Stimulated activated CD8-positive, alpha-beta memory T cell treated with anti-CD3 and anti-CD28 coated beads, Interleukin-2, amount 100 ng/mL, for 48 hours (primary cell): ENCODE measurements at regions not wholly inside any gene's neighbourhood (a gene's known extent, or its start where the extent isn't known, plus 50 kb on each side); places are given as distances from the start of the nearest gene placed in this dataset.

ENCODE experiments used
- DNase-seq, 2 donors: peaks; one replicate each; pipeline ENCODE4 v3.0.0-alpha.2; 2020; ENCODE audit warnings: low read depth in 2 of 2

DNA sequence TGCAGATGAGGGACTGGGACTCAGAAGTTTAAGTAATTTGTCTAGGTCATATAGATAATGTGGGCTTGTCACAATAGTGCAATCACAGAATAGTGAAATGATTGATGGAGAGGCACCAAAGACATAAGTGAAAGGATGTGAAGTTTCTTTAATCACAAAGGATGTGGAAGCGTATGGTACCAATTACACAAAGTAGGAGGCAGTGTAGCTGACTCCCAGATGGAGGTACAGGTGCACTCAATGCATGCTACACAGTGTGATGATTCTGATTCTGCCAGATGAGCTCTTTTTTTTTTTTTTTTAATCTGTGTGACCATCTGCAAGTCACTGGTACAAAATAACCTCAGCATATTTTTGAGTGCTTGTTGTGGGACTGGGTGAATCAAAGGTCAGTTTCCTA is 411.3 kb downstream of the SPRY1 start:
- DNase-seq: no peak

DNA sequence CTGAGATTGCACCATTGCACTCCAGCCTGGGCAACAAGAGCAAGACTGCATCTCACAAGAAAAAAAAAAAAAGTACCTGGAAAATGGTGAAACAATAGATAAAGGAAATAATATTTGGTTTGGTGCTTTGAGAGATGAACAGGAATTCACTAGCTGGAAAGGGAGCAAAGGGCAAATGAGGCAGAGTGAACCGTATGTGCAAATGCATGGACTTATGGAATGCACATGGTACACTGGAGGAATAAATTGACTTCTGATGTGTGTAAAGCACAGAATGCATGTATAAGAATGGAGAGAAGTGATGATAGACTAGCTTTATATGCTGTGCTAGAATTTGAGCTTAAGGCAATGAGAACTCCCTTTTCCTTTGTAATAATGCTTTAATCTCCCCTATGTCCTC is 413.3 kb downstream of the SPRY1 start:
- no peak for DNase-seq

DNA sequence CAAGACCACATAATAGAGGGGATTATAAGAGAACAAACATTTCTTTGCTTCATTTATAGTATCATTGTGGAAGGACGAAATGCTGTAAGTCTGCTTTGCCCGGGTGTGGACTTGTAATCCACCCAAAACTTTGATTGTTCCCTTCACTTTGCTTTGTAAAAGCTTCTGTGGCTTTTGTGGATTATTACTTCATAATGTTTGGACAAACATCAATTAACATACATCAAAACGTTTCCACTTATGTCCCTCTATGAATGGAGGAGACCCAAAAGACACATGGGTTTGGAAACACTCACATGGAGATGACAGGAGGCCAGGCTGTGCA is 415.4 kb downstream of the SPRY1 start:
- DNase-seq: no peak

DNA sequence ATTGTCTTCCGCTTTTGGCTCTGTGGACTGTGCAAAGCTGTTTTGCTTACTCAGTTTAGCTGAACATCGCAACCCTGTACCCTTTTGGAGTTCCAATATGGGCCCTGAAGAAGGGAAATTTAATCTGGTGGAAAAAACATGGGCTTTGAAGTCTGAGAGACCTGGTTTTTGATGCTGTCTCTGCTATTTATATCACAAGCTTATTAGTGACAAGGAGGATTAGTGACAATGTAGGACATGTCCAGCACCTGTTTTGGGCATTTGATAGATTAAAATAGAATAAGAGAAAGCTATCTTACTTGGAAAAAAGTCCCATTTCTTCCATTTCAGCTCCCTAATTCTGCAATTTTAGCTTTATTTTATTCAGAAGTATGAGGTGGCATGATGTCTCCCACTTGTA is 417.3 kb downstream of the SPRY1 start:
- DNase-seq: no peak

DNA sequence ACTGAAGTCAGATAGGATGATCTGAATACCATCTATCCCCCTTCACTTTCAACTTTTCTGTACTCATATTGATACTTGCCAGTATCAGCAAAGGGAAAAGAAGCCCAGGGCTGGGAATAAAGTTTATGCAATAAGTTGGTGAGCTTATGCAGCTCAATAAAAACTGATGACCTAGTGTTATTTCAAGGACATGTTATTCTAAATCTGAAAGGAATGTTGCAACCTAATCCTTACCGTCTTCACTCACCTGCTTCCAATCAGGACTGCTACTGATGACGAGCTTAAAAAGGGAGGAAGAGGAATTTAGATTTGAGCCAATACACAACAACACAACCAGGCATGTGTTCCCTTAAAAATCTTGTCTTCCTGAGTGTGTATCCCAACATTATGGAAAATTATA is 419.9 kb downstream of the SPRY1 start:
- no peak for DNase-seq

DNA sequence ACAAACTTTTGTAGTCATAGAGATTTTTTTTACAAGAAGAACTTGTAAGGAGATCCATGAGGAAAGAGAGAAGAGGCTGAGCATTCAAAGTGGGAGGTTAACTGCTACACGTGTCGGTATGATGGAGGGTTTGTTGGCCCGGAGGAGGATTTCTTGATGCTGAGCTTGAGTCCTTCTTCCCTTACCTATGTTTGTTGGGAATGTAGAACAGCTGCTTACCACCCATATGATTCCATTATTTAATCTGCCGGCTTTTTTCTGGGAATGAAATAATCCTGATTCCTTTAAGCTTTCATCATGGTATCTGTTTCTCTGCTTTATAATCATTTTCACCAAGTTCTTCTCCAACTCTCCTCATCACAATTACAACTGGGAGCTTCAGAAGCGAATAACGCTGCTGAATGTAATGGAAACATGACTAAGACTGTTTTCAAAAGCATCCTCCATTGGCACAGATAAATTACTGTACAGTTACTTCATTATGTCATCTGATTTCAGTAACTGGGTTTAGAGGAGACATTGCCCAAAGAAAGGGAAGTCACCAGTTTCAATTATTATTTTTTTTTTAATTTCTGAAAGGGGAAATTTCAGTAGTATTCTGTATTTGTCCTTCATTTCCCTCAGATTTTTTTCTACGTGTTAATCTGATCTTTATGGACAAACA is 420.6 kb downstream of the SPRY1 start:
- DNase-seq: no peak

DNA sequence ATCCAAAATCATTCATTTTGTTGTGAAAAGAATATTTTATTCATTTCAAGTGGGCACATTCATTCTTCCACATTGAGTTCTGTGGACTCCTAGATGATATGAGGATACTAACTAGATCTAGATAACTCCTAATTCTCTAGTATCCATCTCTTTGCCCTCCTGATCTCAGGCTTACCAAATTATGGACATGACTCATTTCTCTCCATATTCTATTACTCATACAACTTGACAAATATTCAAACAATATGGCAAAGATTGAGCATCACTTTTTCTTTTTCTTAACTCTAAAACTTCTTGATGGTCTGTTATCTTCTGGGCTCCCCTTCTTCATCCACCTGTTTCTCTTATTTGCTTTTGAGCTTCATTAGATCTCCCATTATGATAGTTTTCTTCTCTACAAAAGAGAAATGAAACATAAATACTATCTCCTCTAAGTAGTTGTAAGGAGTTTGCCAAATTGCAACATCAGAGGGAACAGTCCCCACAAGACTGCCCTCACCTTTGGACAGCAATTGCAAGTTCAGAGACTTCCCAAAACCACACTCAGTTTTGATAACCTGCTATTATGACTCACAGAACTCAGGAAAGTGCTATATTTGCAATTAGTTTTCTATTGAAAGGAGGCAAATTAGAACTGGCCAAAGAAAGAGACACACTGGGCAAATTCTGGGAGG is 422.9 kb downstream of the SPRY1 start:
- no peak for DNase-seq

DNA sequence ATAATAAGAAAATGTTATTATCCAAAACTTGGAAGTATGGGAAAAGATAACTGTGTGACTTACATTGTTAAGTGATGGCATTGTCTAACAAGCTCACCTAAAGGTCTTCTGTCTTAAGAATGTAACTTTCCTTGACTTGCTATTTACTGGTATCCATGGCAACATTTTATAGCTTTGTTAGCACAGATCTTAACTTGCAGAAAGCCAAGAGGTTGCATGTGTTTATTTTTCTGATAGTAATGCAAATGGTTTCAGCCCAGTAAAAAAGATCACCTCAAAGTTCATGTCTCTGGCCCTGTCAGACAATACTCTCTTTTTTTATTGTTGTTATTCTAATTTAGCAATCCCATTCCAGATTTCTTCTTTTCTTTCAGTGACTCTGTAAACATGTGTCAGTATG is 425.3 kb downstream of the SPRY1 start:
- no peak for DNase-seq

DNA sequence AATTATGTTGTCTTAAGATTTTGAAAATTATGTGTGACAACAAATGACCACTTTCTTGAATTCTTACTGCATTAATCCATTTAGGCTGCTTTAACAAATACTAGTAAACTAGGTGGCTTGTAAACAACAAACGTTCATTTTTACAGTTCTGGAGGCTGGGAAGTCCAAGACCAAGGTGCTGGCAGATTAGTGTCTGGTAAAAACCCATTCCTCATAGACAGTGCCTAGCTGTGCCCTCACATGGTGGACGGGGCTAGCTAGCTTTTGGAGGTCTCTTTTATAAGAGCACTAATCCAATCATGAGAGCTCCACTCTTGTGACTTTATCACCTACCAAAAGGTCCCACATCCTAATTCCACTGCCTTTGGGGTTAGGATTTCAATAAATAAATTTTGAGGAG is 425.8 kb downstream of the SPRY1 start:
- no peak for DNase-seq

DNA sequence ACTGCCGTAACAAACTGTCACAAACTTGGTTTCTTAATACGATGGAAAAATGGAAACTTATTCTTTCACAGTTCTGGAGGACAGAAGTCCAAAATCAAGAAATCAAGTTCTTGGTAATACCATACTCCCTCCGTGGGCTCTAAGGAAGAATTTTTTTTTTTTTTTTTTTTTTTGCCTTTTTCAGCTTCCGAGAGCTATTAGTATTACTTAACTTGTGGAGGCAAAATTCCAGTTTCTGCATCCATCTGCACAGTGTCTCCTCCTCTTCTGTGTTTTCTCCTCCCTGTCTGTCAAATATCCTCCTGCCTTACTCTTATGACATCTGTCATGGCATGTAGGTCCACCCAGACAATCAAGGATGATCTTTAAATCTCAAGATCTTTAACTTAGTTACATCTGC is 426.6 kb downstream of the SPRY1 start:
- no peak for DNase-seq

DNA sequence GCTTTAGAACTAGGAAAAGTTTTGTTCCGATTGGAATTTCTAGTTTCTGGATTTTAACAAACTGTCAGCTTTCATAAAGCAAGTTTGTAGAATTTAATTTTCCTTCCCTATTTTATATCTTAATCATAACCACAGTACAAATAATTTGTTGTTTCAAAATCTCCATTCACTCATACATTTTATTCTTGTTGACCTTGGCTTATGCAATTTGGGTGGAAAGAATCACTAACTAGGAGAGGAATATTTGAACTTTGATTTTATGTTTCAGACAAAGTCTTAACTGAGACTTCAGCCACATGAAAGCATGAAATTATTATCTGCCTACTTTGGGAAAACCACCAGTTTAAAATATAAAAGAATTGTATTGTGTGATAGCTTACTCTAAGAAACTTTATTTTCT is 427.9 kb downstream of the SPRY1 start:
- no peak for DNase-seq

DNA sequence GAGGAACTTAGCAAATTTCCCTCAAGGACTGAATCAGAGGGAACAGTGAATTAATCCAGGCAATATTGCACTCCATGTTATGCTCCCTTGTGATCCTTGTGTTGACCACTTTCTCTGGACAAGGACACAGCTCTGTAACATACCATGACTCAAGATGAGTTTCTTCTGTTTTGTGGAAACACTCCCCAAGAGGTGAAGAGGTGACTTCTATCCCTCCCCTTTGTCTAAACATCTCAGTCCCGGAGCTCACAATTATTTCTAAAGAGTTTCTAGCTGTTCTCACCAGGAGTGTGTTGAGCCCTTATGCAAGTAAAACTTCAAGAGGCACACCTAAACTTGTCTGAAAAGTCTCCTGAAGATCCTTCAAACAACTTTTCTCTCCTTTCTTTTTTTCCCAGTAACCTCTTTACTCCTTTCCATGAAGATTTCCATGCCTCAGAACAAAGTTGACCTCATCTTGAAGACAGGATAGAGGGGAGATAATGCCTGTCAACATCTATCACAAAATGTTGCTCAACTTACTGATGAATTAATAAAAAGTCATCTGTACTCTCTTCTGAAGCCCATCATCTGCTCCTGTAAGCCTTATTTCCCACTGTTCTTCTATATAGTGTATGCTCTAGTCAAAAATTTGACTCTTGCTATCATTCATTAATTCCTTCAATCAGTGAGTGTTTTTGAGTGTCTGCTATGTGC is 429.1 kb downstream of the SPRY1 start:
- DNase-seq: no peak

DNA sequence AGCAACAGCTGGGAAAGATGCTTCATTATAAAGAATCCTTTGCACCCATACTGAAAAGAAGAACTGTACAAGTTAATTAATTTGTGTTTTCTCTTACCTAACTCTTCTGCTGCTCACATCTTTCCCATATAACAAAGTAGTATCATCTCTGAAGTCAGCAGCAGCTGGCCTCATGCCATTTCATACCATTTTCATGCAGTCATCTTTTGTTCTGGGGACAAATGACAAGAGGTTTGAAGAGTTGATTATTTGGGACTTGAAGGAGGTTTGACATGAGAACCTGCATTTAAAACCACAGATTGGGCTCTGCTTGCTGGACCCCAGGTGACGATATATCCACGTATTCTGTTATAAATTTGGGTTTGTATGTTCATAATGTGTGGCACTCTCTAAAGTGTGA is 430.3 kb downstream of the SPRY1 start:
- DNase-seq: no peak

DNA sequence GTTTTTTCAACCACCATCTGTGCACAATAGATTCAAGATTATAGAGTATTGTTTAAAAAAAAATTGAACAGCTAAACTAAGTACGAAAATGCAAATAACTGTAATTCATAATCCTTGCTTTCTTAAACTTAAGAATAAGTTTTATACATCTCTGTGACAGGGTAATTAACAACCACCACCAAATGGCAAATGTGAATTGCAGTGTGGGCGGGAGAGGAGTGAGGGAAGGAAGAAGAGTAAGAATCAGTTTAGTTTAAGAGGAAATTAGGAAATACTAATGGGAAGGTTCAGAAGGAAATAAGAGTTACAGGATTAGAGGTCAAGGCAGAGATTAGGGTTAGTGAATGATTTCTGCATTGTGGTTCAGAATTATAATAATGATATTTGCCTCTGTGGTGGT is 430.9 kb downstream of the SPRY1 start:
- no peak for DNase-seq

DNA sequence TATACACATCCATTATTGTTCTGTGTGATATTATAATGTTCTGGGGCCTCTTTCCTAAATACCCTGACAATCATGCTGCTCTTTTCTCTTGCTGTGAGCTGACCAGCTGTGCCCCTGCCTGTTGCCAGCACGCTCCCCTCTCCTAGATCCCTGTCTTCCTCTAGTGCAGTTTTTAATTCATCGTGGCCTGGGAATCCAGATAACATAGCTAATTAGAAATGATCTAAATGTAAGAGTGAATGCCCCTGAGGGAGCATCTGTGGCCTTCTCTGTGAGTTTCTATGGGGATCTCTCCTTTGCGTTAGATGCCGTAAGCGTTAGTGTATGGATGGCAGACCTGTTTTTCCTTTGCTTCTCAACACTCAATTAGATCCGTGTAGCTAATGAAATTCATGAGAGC is 434.3 kb downstream of the SPRY1 start:
- DNase-seq: no peak

DNA sequence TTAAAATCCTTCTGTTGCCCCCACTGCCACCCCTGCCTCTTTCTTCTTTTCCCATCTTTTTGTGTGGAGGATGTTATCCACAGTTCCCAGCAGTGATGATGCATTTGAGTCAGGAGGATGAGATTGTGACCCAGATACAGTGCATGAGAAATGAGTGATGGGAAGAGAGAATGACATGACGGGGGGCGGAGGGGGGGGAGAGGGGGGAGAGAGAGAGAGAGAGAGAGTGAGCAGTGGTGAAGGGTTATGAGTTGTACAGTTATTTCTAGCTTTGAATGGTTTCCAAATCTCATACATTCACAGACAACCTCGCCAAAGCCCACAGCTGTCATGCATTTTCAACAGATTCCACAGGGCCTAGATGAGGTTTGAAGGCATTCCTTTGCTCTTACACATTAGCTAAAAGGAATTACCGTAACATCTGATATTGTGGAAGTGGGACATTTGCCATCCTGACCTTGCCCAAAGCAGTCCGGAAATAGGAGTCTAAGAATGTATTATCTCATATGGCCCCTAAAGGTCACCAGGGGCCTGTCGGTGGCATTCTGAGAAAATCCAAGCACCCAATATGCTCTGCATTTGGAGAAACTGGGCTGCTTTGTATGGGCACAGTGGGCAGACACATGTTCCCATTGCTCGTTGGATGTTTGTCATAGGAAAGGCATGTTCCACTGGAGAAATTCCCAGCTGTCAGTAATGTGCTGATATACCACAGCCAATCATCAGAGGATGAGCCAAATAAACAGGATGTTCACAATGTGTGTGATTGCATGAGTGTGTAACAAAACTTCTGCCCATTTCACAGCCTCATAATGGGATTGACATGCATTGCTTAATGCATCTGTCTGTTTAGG is 435.8 kb downstream of the SPRY1 start:
- no peak for DNase-seq

DNA sequence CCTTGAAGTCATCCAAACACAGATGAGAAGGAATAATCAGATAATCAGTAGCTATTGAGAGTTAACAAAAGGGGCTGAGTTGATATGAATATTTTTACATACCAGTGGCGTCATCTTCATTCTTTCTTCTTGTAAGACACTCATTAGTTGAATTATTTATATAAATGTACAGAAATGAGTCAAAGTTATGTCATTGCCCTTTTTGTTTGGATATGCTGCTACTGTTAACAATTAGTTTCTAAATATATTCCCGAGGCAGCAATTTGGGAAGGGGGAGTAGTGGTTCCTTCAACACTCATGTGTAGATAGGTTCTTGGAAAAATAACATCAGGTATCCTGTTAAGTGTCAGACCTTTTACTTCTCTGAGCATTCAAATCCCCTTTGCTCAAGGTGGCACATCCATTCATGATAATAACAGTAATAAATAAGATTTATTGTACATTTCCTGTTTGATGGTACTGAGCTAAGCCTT is 436.6 kb downstream of the SPRY1 start:
- DNase-seq: no peak

DNA sequence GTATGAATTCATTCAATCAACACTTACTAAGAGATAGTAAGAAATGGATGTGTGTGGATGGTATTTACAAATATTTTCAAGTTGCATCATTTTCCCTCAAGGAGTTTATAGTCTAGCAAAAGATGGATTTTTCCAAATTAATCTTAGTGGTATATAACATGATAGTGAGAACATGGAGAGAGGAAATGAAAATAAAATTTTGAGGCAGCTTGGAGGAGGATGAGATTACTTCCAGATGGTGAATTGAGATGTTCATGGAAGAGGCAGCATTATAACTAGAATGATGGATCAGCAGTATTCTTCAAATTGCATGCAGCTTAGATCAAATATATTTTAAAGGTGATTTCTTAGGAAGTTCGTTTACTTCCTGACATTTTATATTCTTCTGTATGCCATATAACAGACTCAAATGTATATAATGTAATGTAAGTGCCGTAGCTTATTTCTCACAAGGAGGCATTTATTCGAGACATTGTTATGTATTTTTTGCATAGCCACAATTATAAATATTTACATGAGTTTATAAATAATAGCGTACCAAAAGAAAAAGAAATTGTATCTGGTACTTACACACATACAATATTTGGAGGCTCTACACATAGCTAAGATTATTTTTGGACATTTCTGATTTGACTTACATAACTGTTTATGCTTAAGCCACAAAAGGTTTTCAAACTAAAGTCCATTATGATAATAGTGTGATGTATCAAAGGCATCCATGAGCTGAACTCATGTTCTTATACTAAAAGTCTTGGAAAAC is 439.4 kb downstream of the SPRY1 start:
- no peak for DNase-seq

DNA sequence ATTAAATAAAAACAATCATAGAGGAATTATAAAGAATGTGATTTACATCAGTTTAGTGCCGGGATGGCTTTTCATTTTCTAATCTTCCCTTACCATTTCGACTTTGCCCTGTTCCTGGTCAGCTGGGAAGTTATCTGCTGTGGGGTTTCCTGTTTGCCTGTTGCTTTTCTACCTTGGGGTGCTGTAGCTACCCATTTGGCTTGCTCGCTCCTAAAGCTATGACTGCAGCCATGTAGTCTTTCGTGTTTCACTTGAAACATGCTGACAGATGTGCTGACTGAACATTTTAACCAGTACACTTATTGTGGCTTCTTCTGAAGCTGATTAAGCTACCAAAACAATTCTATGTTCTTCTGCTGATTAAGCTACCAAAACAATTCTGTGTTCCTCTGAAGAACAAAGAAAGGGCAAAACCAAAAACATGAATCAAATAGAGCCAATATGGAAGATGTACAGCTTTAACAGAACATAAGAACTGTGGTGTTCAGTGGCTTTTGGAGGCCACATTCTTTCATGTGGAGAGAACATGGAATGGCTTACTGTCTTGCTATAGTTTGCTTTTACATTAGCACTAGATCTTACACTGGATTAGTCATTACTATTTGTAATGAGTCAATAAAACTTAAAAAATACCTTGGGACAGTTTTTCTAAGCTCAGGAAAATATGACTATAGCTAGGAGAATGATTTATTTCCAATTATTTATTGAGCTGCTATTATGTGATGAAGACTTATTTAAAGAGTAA is 440.4 kb downstream of the SPRY1 start:
- no peak for DNase-seq

DNA sequence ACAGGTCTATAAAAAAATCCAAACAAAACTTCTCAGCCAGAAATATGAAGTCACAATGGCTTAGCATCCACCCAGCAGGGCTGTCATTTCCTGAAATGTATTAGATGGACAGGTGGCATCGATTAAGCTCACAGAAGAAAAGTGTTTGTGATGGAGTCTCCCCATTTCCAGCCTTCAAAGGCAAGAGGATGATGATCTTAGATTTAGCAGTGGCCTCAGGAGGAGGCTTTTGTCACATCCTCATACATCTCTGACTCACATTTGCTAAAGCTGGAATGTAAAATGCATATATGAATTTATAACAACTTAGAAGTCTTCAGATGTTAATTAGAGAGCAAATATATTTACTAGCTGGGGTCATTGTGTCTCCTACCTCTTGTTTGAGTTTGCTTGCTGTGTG is 441.9 kb downstream of the SPRY1 start:
- no peak for DNase-seq

DNA sequence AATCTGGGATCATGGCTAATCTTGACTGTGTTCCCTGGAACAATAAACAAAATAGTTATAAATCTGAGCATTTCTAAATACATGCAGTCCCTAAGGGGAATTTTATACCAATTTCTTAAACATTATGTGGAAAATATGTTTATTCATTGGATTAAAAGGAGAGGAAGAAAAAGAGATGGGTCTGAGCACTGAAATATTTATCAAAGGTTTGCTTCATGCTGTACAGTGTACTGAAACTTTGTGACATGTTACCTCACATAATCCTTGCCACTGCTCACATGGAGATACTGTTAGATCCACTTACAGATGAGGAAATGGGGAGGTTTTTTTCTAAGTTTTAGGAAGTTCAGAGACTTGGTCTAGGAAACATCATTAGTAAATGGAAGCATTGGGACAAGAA is 443.6 kb downstream of the SPRY1 start:
- no peak for DNase-seq
